Neural progenitor cell (in vitro differentiated cells): ENCODE measurements at regions not wholly inside any gene's neighbourhood (a gene's known extent, or its start where the extent isn't known, plus 50 kb on each side); places are given as distances from the start of the nearest gene placed in this dataset.

ENCODE experiments used
- DNase-seq: peaks from one replicate; pipeline ENCODE4 v3.0.0-alpha.2; 2016; ENCODE audit warnings: low spot score
- H2AFZ ChIP-seq: fragments of 200-600 bp; sonication (generic); replicated peaks from 2 replicates; pipeline ENCODE4 v1.6.1; 2016; ENCODE audit warnings: antibody characterized with exemption
- H3F3A ChIP-seq: fragments of 200-600 bp; sonication (generic); 2 replicates; pipeline ENCODE4 v1.6.1; 2016; ENCODE audit warnings: antibody characterized with exemption, low read depth
- H3K27ac ChIP-seq: fragments of 200-600 bp; sonication (generic); 2 replicates; pipeline ENCODE4 v1.5.1; 2016; ENCODE audit warnings: mild to moderate bottlenecking
- H3K27me3 ChIP-seq: fragments of 200-600 bp; sonication (generic); 2 replicates; pipeline ENCODE4 v1.6.1; 2016; ENCODE audit warnings: mild to moderate bottlenecking, moderate library complexity
- H3K36me3 ChIP-seq: fragments of 200-600 bp; sonication (generic); 2 replicates; pipeline ENCODE4 v1.5.1; 2016
- H3K4me1 ChIP-seq: fragments of 200-600 bp; sonication (generic); 2 replicates; pipeline ENCODE4 v1.6.1; 2016; ENCODE audit warnings: mixed run types
- H3K4me2 ChIP-seq: fragments of 200-600 bp; sonication (generic); 2 replicates; pipeline ENCODE4 v1.6.1; 2016
- H3K4me3 ChIP-seq: fragments of 200-600 bp; sonication (generic); 2 replicates; pipeline ENCODE4 v1.5.1; 2016
- H3K79me2 ChIP-seq: fragments of 200-600 bp; sonication (generic); 2 replicates; pipeline ENCODE4 v1.6.1; 2016; ENCODE audit warnings: low read depth
- H3K9ac ChIP-seq: fragments of 200-600 bp; sonication (generic); 2 replicates; pipeline ENCODE4 v1.6.1; 2016
- H3K9me3 ChIP-seq: fragments of 200-600 bp; sonication (generic); 2 replicates; pipeline ENCODE4 v1.5.1; 2016; ENCODE audit warnings: low read depth
- H4K20me1 ChIP-seq: fragments of 200-600 bp; sonication (generic); 2 replicates; pipeline ENCODE4 v1.6.1; 2016; ENCODE audit warnings: low read depth
- H3K27ac Mint-ChIP-seq: 3 replicates; pipeline ENCODE4 v1.8.0; 2021; ENCODE audit warnings: mixed read lengths
- H3K27me3 Mint-ChIP-seq: 2 replicates; pipeline ENCODE4 v1.8.0; 2022; ENCODE audit warnings: low read depth, mild to moderate bottlenecking, inconsistent platforms, moderate library complexity, mixed read lengths; ENCODE audit not compliant: insufficient read depth
- H3K36me3 Mint-ChIP-seq: 3 replicates; pipeline ENCODE4 v1.8.0; 2021; ENCODE audit warnings: mixed read lengths
- H3K4me1 Mint-ChIP-seq: 3 replicates; pipeline ENCODE4 v1.8.0; 2021; ENCODE audit warnings: mixed read lengths
- H3K4me3 Mint-ChIP-seq: 3 replicates; pipeline ENCODE4 v1.8.0; 2021; ENCODE audit warnings: mild to moderate bottlenecking, moderate library complexity, mixed read lengths
- H3K9me3 Mint-ChIP-seq: 3 replicates; pipeline ENCODE4 v1.8.0; 2020; ENCODE audit warnings: mixed read lengths
- EZH2 ChIP-seq: fragments of 200-600 bp; sonication (generic); IDR thresholded peaks from 2 replicates; pipeline ENCODE4 v1.6.1; 2017; ENCODE audit warnings: antibody characterized with exemption, mild to moderate bottlenecking, moderate library complexity
- EZH2phosphoT487 ChIP-seq: fragments of 200-600 bp; sonication (generic); IDR thresholded peaks from 2 replicates; pipeline ENCODE4 v1.6.1; 2017; ENCODE audit warnings: antibody characterized with exemption
- TF ChIP-seq, protein P1 (sequence below): fragments of 200-600 bp; sonication (generic); IDR thresholded peaks from 2 replicates; pipeline ENCODE4 v1.5.1; 2017; ENCODE audit warnings: antibody characterized with exemption, mild to moderate bottlenecking

DNA sequence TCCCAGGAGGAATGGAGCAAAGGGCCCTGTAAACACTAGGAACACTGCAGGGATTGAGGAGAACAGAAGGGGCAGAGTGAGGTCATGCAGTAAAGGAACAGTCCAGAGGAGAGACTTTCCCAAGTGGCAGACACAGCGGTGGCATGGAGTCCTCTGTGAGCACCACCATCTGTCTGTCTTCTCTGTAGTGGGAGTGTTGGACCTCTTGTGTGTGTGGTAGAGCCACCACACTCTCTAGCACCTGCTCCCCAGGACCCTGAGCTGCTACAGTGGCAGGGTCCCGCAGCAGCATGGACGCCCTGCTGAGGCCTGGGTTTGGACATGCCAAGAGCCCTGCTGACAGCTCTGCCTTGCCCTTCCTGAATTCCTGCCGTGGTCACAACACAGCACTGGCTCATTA lies 75.7 kb upstream of the LARP1 start:
- Histone ChIP-seq H3K79me2 (peaks cover 4% of the 10 kb centered on the region), H3K27me3 (no peaks in the 10 kb centered on the region), H3F3A (peaks cover 14% of the 10 kb centered on the region), H3K4me2 (no peak overlapping the region), H3K4me1 (peaks cover 4% of the 10 kb centered on the region), H3K36me3 (no peaks in the 10 kb centered on the region), H3K9me3 (no peaks in the 10 kb centered on the region), H4K20me1 (no peaks in the 10 kb centered on the region), H2AFZ (no peak overlapping the region), H3K27ac (no peak overlapping the region), H3K9ac (no peak overlapping the region), H3K4me3 (no peak overlapping the region)
- Mint-ChIP-seq H3K27me3 (peaks cover 6% of the 10 kb centered on the region), H3K27ac (no peak overlapping the region), H3K9me3 (no peaks in the 10 kb centered on the region), H3K4me3 (no peak overlapping the region), H3K4me1 (peaks cover 7% of the 10 kb centered on the region), H3K36me3 (no peaks in the 10 kb centered on the region)
- TF ChIP-seq EZH2phosphoT487 (no peak), EZH2 (no peak)
- TF ChIP-seq, protein P1, sequence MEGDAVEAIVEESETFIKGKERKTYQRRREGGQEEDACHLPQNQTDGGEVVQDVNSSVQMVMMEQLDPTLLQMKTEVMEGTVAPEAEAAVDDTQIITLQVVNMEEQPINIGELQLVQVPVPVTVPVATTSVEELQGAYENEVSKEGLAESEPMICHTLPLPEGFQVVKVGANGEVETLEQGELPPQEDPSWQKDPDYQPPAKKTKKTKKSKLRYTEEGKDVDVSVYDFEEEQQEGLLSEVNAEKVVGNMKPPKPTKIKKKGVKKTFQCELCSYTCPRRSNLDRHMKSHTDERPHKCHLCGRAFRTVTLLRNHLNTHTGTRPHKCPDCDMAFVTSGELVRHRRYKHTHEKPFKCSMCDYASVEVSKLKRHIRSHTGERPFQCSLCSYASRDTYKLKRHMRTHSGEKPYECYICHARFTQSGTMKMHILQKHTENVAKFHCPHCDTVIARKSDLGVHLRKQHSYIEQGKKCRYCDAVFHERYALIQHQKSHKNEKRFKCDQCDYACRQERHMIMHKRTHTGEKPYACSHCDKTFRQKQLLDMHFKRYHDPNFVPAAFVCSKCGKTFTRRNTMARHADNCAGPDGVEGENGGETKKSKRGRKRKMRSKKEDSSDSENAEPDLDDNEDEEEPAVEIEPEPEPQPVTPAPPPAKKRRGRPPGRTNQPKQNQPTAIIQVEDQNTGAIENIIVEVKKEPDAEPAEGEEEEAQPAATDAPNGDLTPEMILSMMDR, result no peak
- no peak for DNase-seq

DNA sequence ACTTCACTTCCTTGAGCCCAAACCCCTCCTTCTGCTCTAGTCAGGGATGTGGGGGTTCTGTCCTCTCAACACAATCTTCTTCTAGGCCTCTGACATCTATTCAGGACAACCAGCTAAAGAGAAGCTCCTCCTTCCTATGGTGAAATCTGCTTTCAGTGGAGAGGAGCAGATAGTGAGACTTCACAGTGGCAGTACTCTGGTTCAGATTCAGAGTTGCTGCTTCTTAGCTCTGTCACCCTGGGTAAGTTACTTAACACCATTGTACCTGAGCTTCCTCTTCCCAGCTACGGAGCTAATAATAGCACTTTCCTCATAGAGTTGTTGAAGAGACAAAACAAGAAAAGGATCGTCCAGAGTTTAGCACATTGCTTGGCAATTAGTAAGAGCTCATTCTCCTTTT lies 77.3 kb upstream of the LARP1 start:
- Histone ChIP-seq H3K36me3 (no peaks in the 10 kb centered on the region), H3K27ac (no peak overlapping the region), H4K20me1 (no peaks in the 10 kb centered on the region), H3F3A (peaks cover 14% of the 10 kb centered on the region), H3K4me3 (no peak overlapping the region), H3K27me3 (no peaks in the 10 kb centered on the region), H3K9me3 (no peaks in the 10 kb centered on the region), H3K9ac (no peak overlapping the region), H2AFZ (no peak overlapping the region), H3K79me2 (no peaks in the 10 kb centered on the region), H3K4me2 (no peak overlapping the region), H3K4me1 (peaks cover under 1% of the 10 kb centered on the region)
- Mint-ChIP-seq H3K27me3 (peaks cover 6% of the 10 kb centered on the region), H3K4me3 (no peak overlapping the region), H3K4me1 (no peaks in the 10 kb centered on the region), H3K36me3 (no peaks in the 10 kb centered on the region), H3K27ac (no peak overlapping the region), H3K9me3 (no peaks in the 10 kb centered on the region)
- no peak for TF ChIP-seq EZH2
- no peak for DNase-seq

DNA sequence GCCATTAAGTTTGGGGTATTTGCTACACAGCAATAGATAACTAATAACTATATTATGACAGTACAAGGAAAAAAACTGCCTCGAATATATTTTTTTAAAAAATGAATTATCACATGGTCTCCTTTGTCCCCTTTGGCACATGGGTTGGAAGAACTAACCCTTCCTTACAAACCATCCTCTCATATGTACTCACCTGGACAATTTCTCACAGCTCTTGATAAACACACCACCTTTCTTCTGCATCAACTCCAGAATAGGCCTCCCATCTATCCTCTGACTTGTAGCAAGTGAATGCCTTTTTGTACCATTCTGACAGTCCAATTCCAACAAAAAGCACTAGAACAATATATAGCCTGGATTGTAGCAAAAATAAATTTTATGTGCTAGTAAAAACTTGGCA lies 78.7 kb upstream of the LARP1 start:
- Histone ChIP-seq H3K4me2 (no peak overlapping the region), H3K27ac (no peak overlapping the region), H4K20me1 (no peaks in the 10 kb centered on the region), H2AFZ (no peak overlapping the region), H3K4me3 (no peak overlapping the region), H3K36me3 (no peaks in the 10 kb centered on the region), H3K9me3 (no peaks in the 10 kb centered on the region), H3K4me1 (no peaks in the 10 kb centered on the region), H3K27me3 (no peaks in the 10 kb centered on the region), H3K9ac (no peak overlapping the region), H3F3A (peaks cover 9% of the 10 kb centered on the region), H3K79me2 (no peaks in the 10 kb centered on the region)
- DNase-seq, result no peak
- Mint-ChIP-seq H3K4me1 (no peaks in the 10 kb centered on the region), H3K27ac (no peak overlapping the region), H3K4me3 (no peak overlapping the region), H3K36me3 (no peaks in the 10 kb centered on the region), H3K9me3 (no peaks in the 10 kb centered on the region), H3K27me3 (peaks cover 6% of the 10 kb centered on the region)
- TF ChIP-seq EZH2, result no peak
- TF ChIP-seq, protein P1, result no peak
- no peak for TF ChIP-seq EZH2phosphoT487

DNA sequence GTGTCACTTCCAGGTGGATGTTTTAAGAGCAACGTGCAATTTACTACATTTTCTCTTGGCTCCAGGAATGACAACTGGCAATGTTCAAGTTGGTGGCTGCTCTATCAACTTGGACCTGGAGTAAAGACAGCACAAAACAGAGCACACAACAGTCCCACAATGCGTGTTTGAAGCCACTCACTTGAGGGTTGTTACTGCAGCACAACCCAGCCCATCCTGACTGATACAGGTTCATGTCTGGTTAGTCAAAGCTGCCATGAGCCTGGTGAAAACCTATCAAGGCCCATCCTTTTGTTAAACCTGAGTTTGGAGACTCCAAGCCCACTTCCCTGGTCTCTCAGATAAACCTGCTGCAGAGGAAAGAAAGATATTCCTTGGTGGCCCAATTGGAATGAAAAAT lies 81.1 kb upstream of the LARP1 start:
- Histone ChIP-seq H3K9me3 (no peaks in the 10 kb centered on the region), H4K20me1 (no peaks in the 10 kb centered on the region), H3K79me2 (no peaks in the 10 kb centered on the region), H2AFZ (no peak overlapping the region), H3K4me2 (no peak overlapping the region), H3K27me3 (no peaks in the 10 kb centered on the region), H3K4me1 (no peaks in the 10 kb centered on the region), H3K36me3 (no peaks in the 10 kb centered on the region), H3K27ac (no peak overlapping the region), H3F3A (peaks cover 7% of the 10 kb centered on the region), H3K9ac (no peak overlapping the region), H3K4me3 (no peak overlapping the region)
- Mint-ChIP-seq H3K4me1 (no peaks in the 10 kb centered on the region), H3K9me3 (peaks cover under 1% of the 10 kb centered on the region), H3K36me3 (no peaks in the 10 kb centered on the region), H3K27me3 (peaks cover 2% of the 10 kb centered on the region), H3K4me3 (no peak overlapping the region), H3K27ac (no peak overlapping the region)
- no peak for DNase-seq
- TF ChIP-seq EZH2phosphoT487 (no peak), EZH2 (no peak)
- TF ChIP-seq, protein P1, result no peak
